ENCODE measurements at regions not wholly inside any gene's neighbourhood (a gene's known extent, or its start where the extent isn't known, plus 50 kb on each side); places are given as distances from the start of the nearest gene placed in this dataset.

GRCh38 chr3:177286034-177286433 lies 88.8 kb upstream of the TBL1XR1 start:
- no peak overlapping the region for H3K4me3 ChIP-seq (ENCODE audit: low read depth, low read length)
- no peak for TF ChIP-seq CTCF (IDR thresholded peaks at IDR 0.05; ENCODE audit: insufficient read depth, low read depth, low read length)
- DNase-seq (ENCODE audit: low read depth) = no peak

GRCh38 chr3:177287231-177287630 lies 89.9 kb upstream of the TBL1XR1 start:
- DNase-seq (ENCODE audit: low read depth) = no peak
- H3K4me3 ChIP-seq (ENCODE audit: low read depth, low read length) = no peak overlapping the region

GRCh38 chr3:177290633-177291032 lies 93.4 kb upstream of the TBL1XR1 start:
- TF ChIP-seq CTCF (IDR thresholded peaks at IDR 0.05; ENCODE audit: insufficient read depth, low read depth, low read length) = no peak
- H3K4me3 ChIP-seq (ENCODE audit: low read depth, low read length) = no peak overlapping the region

More at GRCh38 chr3:177287231-177287630, 89.9 kb upstream of the TBL1XR1 start:
- TF ChIP-seq CTCF (IDR thresholded peaks at IDR 0.05; ENCODE audit: insufficient read depth, low read depth, low read length) = no peak

GRCh38 chr3:177294221-177294620 lies 96.9 kb upstream of the TBL1XR1 start:
- H3K4me3 ChIP-seq (ENCODE audit: low read depth, low read length) = no peak overlapping the region
- TF ChIP-seq CTCF (IDR thresholded peaks at IDR 0.05; ENCODE audit: insufficient read depth, low read depth, low read length) = no peak
- DNase-seq (ENCODE audit: low read depth) = no peak

More at GRCh38 chr3:177290633-177291032, 93.4 kb upstream of the TBL1XR1 start:
- DNase-seq (ENCODE audit: low read depth) = no peak

GRCh38 chr3:177295116-177295515 lies 97.8 kb upstream of the TBL1XR1 start:
- DNase-seq (ENCODE audit: low read depth) = no peak
- no peak for TF ChIP-seq CTCF (IDR thresholded peaks at IDR 0.05; ENCODE audit: insufficient read depth, low read depth, low read length)
- no peak overlapping the region for H3K4me3 ChIP-seq (ENCODE audit: low read depth, low read length)

- no peak for DNase-seq (ENCODE audit: low read depth)
- H3K4me3 ChIP-seq (ENCODE audit: low read depth, low read length) = no peak overlapping the region
- TF ChIP-seq CTCF (IDR thresholded peaks at IDR 0.05; ENCODE audit: insufficient read depth, low read depth, low read length) = no peak
These were observed 102.0 kb upstream of the TBL1XR1 start for GRCh38 chr3:177299250-177299649.
